C4-2B (cell line): ENCODE measurements at regions not wholly inside any gene's neighbourhood (a gene's known extent, or its start where the extent isn't known, plus 50 kb on each side); places are given as distances from the start of the nearest gene placed in this dataset.

ENCODE experiments used
- H3K27ac ChIP-seq: fragments of 450-650 bp; 2 replicates; pipeline ENCODE4 v1.5.1; 2017
- CTCF ChIP-seq: fragments of 450-650 bp; conservative IDR thresholded peaks from 2 replicates; pipeline ENCODE4 v1.5.1; 2017; ENCODE audit warnings: mild to moderate bottlenecking
- ZFX ChIP-seq: fragments of 450-650 bp; IDR thresholded peaks from 2 replicates; pipeline ENCODE4 v1.6.1; 2017

GRCh38 chr6:14837435-14837834 is 408.4 kb upstream of the JARID2 start:
- no peak overlapping the region for H3K27ac ChIP-seq
- TF ChIP-seq ZFX = no peak
- TF ChIP-seq CTCF = no peak

- no peak overlapping the region for H3K27ac ChIP-seq
These were observed 407.7 kb upstream of the JARID2 start for GRCh38 chr6:14838133-14838583.

GRCh38 chr6:14841901-14842421 is 403.9 kb upstream of the JARID2 start:
- TF ChIP-seq ZFX = no peak
- no peak for TF ChIP-seq CTCF
- no peak overlapping the region for H3K27ac ChIP-seq

More at GRCh38 chr6:14838133-14838583, 407.7 kb upstream of the JARID2 start:
- TF ChIP-seq CTCF (no peak), ZFX (no peak)

GRCh38 chr6:14844411-14844810 is 401.5 kb upstream of the JARID2 start:
- no peak overlapping the region for H3K27ac ChIP-seq
- TF ChIP-seq ZFX = no peak
- TF ChIP-seq CTCF = no peak

GRCh38 chr6:14848019-14848418 is 397.9 kb upstream of the JARID2 start:
- TF ChIP-seq ZFX = no peak
- no peak for TF ChIP-seq CTCF
- H3K27ac ChIP-seq = no peak overlapping the region

- H3K27ac ChIP-seq = no peak overlapping the region
- TF ChIP-seq ZFX = no peak
- TF ChIP-seq CTCF = no peak
These were observed 396.7 kb upstream of the JARID2 start for GRCh38 chr6:14849185-14849584.

GRCh38 chr6:14851281-14851680 is 394.6 kb upstream of the JARID2 start:
- H3K27ac ChIP-seq = no peak overlapping the region
- TF ChIP-seq ZFX (no peak), CTCF (no peak)
